ENCODE measurements at regions not wholly inside any gene's neighbourhood (a gene's known extent, or its start where the extent isn't known, plus 50 kb on each side); places are given as distances from the start of the nearest gene placed in this dataset.

DNA sequence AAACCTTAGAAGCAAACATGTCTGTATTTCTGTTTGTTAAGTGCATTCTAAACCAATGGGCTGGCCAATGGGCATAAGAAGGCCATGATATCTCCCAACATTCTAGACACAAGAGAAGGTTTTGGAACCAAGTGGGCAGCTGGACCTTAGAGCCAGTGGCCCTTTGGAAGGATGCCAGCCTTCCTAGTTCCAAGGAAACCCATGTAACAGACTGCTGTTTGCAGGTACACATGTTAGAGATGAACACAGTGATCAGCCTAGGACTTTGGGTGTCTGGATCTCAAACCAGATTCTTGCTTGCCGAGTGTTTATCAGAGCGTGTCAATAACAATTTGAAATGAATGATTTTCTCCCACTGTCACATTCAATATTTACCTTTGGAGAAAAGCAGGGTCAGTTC is 97.5 kb upstream of the COPS8 start:
- no peak for DNase-seq (ENCODE audit: low read depth, low spot score)
- H3K27me3 ChIP-seq (ENCODE audit: insufficient read depth, insufficient read length) = no peaks in the 10 kb centered on the region
- TF ChIP-seq YY1 (IDR thresholded peaks at IDR 0.05; ENCODE audit: insufficient read depth, insufficient read length) (no peak), SUZ12 (IDR thresholded peaks at IDR 0.05; ENCODE audit: extremely low read depth, insufficient read depth, insufficient read length) (no peak)
- no peaks in the 10 kb centered on the region for H3K36me3 ChIP-seq (ENCODE audit: insufficient read depth, insufficient read length, low read length)
- no peak overlapping the region for H3K4me3 ChIP-seq (ENCODE audit: insufficient read length, low read depth)
- no peak overlapping the region for H3K9ac ChIP-seq (ENCODE audit: insufficient read length, low read depth)
- H3K4me1 ChIP-seq (ENCODE audit: insufficient read depth, insufficient read length) = no peaks in the 10 kb centered on the region
- H3K9me3 ChIP-seq (ENCODE audit: insufficient read depth, low read length) = peaks cover 10% of the 10 kb centered on the region; the same call in 1 of the 2 replicates

DNA sequence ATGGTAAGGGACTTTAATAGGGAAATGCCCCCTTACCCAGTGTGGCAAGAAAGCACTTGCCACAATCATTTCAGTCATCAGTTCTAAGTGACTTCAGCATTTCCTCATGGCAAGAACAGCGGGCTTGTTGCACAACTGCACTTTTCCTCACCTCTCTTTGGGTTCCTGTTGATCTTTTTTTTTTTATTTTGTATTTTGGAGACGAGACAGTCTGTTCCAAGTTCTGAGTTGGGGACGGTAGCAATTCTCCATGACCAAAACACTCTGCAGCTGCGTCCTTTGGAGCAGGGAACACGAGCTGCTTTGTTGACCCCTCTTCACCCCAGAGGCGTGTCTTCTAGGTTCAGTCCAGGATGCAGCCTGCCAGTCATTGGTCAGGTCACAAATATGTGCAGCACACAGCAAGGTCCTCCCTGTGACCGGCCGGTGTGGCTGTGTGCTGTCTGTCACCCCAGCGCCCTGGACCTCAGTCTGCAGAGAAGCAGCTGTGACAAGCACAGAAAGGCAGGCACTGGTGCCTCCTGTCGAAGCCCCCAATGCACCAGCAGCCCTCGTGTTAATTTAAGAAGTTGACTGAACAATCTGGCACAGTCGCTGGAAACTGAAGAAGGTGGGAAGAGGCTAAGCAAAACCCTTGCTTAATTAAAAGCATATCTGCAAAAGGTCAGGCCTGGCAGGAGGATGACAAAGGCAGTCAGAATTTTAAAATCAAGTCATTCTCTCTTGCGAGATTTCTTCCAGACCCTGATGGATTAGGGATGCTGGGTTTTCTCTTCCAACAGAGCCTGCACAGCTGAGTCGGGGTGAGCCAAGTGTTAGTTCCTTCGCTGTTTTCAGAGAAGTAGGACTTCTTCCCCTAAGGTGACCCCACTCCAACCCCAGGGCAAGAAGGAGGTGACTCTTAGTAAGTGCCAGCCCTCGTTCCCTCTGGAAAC is 96.7 kb upstream of the COPS8 start:
- H3K4me3 ChIP-seq (ENCODE audit: insufficient read length, low read depth) = no peak overlapping the region
- no peak for DNase-seq (ENCODE audit: low read depth, low spot score)
- H3K27me3 ChIP-seq (ENCODE audit: insufficient read depth, insufficient read length) = no peaks in the 10 kb centered on the region
- H3K36me3 ChIP-seq (ENCODE audit: insufficient read depth, insufficient read length, low read length) = no peaks in the 10 kb centered on the region
- H3K9me3 ChIP-seq (ENCODE audit: insufficient read depth, low read length) = peaks cover 3% of the 10 kb centered on the region; the same call in 1 of the 2 replicates
- TF ChIP-seq ZNF274 (IDR thresholded peaks at IDR 0.05; ENCODE audit: low read depth, low read length) = no peak
- TF ChIP-seq SUZ12 (IDR thresholded peaks at IDR 0.05; ENCODE audit: extremely low read depth, insufficient read depth, insufficient read length) = no peak
- H3K4me1 ChIP-seq (ENCODE audit: insufficient read depth, insufficient read length) = no peaks in the 10 kb centered on the region
- no peak overlapping the region for H3K9ac ChIP-seq (ENCODE audit: insufficient read length, low read depth)

DNA sequence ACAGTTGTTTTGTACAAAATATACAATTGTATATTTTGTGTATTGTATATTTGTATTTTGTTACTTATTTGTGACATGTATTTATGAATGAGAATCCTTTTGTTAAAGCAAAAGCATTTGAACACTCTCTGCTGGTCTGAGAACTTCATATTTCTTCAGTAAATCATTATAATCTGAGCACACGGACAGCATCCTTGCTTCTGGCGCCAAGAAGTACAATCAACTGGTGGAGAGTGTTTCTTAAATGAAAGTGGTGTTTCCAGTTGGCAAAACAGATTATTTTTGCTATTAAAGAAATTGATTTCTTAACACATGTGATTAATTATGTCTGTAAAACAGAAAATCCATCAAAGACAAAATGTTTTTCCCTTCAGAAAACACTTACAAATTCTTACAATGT is 95.1 kb upstream of the COPS8 start:
- Histone ChIP-seq H3K36me3 (ENCODE audit: insufficient read depth, insufficient read length, low read length) (no peaks in the 10 kb centered on the region), H3K4me1 (ENCODE audit: insufficient read depth, insufficient read length) (peaks cover 2% of the 10 kb centered on the region), H3K4me3 (ENCODE audit: insufficient read length, low read depth) (no peak overlapping the region), H3K27me3 (ENCODE audit: insufficient read depth, insufficient read length) (no peaks in the 10 kb centered on the region), H3K9ac (ENCODE audit: insufficient read length, low read depth) (no peak overlapping the region), H3K9me3 (ENCODE audit: insufficient read depth, low read length) (no peaks in the 10 kb centered on the region)
- TF ChIP-seq YY1 (IDR thresholded peaks at IDR 0.05; ENCODE audit: insufficient read depth, insufficient read length) (no peak), SUZ12 (IDR thresholded peaks at IDR 0.05; ENCODE audit: extremely low read depth, insufficient read depth, insufficient read length) (no peak), ZNF274 (IDR thresholded peaks at IDR 0.05; ENCODE audit: low read depth, low read length) (no peak)
- no peak for DNase-seq (ENCODE audit: low read depth, low spot score)

DNA sequence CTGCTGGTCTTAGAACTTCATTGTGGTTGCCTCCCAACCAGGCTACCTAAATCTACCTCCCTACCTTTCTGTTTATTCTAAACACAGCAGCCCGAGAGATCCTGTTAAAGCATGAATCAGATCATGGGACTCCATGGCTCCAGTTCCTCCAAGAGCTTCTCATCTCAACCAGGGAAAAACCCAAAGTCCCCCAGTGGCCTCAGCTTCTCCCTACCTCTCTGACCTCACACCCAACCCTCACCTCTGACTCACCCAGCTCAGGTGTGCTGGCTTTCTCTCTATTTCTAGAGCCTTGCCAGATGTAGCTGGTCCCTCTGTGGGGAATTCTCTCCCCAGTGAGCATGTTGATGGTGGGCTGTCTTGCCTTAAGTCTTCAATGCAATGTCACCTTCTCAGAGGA is 93.8 kb upstream of the COPS8 start:
- H3K9me3 ChIP-seq (ENCODE audit: insufficient read depth, low read length) = no peaks in the 10 kb centered on the region
- no peak for TF ChIP-seq ZNF274 (IDR thresholded peaks at IDR 0.05; ENCODE audit: low read depth, low read length)
- TF ChIP-seq SUZ12 (IDR thresholded peaks at IDR 0.05; ENCODE audit: extremely low read depth, insufficient read depth, insufficient read length) = no peak
- TF ChIP-seq YY1 (IDR thresholded peaks at IDR 0.05; ENCODE audit: insufficient read depth, insufficient read length) = no peak
- peaks cover 2% of the 10 kb centered on the region for H3K4me1 ChIP-seq (ENCODE audit: insufficient read depth, insufficient read length)
- H3K9ac ChIP-seq (ENCODE audit: insufficient read length, low read depth) = no peak overlapping the region
- H3K27me3 ChIP-seq (ENCODE audit: insufficient read depth, insufficient read length) = no peaks in the 10 kb centered on the region
- no peak for DNase-seq (ENCODE audit: low read depth, low spot score)
- no peak overlapping the region for H3K4me3 ChIP-seq (ENCODE audit: insufficient read length, low read depth)
- no peaks in the 10 kb centered on the region for H3K36me3 ChIP-seq (ENCODE audit: insufficient read depth, insufficient read length, low read length)

DNA sequence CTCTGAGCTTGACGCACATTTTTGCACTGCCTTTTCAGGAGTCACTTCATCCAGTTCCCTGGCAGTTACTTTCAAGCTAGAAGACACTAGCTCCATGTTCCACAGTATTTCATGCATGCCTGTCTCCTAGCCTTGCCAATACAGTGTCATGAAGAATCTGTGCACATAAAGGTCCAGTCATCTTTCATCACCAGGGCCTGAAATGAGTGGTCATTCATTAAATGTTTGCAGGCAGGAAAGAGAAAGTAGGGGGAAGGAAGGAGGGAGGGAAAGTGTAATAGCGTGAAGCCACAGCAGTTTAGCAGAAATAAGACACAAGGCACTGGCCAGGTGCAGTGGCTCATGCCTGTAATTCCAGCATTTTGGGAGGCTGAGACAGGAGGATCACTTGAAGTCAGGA is 92.4 kb upstream of the COPS8 start:
- Histone ChIP-seq H3K27me3 (ENCODE audit: insufficient read depth, insufficient read length) (no peaks in the 10 kb centered on the region), H3K4me1 (ENCODE audit: insufficient read depth, insufficient read length) (peaks cover 2% of the 10 kb centered on the region), H3K9me3 (ENCODE audit: insufficient read depth, low read length) (no peaks in the 10 kb centered on the region), H3K9ac (ENCODE audit: insufficient read length, low read depth) (no peak overlapping the region), H3K4me3 (ENCODE audit: insufficient read length, low read depth) (no peak overlapping the region), H3K36me3 (ENCODE audit: insufficient read depth, insufficient read length, low read length) (no peaks in the 10 kb centered on the region)
- DNase-seq (ENCODE audit: low read depth, low spot score) = no peak
- TF ChIP-seq ZNF274 (IDR thresholded peaks at IDR 0.05; ENCODE audit: low read depth, low read length) = no peak
- no peak for TF ChIP-seq YY1 (IDR thresholded peaks at IDR 0.05; ENCODE audit: insufficient read depth, insufficient read length)
- no peak for TF ChIP-seq SUZ12 (IDR thresholded peaks at IDR 0.05; ENCODE audit: extremely low read depth, insufficient read depth, insufficient read length)

DNA sequence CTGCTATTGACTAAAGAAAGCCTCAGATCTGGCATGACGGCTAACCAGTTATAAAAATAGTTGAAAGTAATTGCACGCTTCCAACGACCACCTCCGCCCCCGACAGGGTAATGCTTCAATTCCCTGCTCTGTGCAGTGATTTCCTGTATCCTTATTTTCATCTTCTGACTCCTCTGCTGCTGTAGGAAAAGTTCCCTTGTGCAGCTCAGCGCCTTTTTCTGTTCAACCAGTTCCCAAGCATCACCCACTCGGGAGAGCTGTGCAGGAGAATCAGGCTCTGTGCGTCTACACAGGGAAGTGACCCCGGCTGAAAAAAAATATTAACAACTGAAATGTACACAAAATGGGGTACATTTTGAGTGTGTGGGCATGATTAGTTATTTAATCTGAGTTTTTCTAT is 91.3 kb upstream of the COPS8 start:
- Histone ChIP-seq H3K9me3 (ENCODE audit: insufficient read depth, low read length) (peaks cover 6% of the 10 kb centered on the region; the same call in 1 of the 2 replicates), H3K4me1 (ENCODE audit: insufficient read depth, insufficient read length) (peaks cover 2% of the 10 kb centered on the region), H3K36me3 (ENCODE audit: insufficient read depth, insufficient read length, low read length) (no peaks in the 10 kb centered on the region), H3K27me3 (ENCODE audit: insufficient read depth, insufficient read length) (no peaks in the 10 kb centered on the region), H3K9ac (ENCODE audit: insufficient read length, low read depth) (no peak overlapping the region), H3K4me3 (ENCODE audit: insufficient read length, low read depth) (no peak overlapping the region)
- TF ChIP-seq YY1 (IDR thresholded peaks at IDR 0.05; ENCODE audit: insufficient read depth, insufficient read length) = no peak
- no peak for TF ChIP-seq SUZ12 (IDR thresholded peaks at IDR 0.05; ENCODE audit: extremely low read depth, insufficient read depth, insufficient read length)
- no peak for TF ChIP-seq ZNF274 (IDR thresholded peaks at IDR 0.05; ENCODE audit: low read depth, low read length)
- no peak for DNase-seq (ENCODE audit: low read depth, low spot score)

DNA sequence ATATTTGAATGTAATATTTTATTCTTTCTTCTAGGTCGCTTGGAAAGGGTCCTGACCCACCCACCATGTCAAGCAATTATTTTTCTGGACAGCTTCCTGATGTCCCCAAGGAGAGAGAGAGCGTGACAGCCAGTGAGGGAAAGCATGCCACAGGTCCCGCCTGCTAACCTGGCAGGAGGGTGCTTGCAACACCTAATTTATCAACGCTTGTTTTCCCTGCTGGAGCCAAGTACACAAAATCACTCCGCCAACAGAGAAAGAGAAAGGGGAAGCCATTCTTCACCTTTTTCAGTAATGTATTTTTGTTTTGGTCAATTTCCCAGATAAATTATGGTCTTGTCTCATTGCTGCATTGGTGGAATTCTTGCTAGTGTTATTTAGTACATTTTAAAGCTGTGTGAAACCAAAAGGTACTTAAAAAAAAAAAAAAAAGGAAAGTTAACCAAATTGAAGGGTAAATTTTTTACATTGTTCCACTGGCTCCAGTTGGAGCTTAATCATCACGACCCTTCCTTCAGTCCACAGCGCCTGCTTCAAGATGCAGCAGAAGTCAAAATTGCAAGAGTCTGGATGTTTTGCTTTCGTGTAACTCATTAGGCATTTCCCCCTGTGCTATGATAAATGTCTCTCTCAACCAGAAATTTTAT is 88.5 kb upstream of the COPS8 start:
- no peak for TF ChIP-seq ZNF274 (IDR thresholded peaks at IDR 0.05; ENCODE audit: low read depth, low read length)
- TF ChIP-seq YY1 (IDR thresholded peaks at IDR 0.05; ENCODE audit: insufficient read depth, insufficient read length) = no peak
- TF ChIP-seq SUZ12 (IDR thresholded peaks at IDR 0.05; ENCODE audit: extremely low read depth, insufficient read depth, insufficient read length) = no peak
- no peak for DNase-seq (ENCODE audit: low read depth, low spot score)
- H3K4me1 ChIP-seq (ENCODE audit: insufficient read depth, insufficient read length) = peaks cover 2% of the 10 kb centered on the region

More for the DNA sequence above, 88.5 kb upstream of the COPS8 start:
- H3K36me3 ChIP-seq (ENCODE audit: insufficient read depth, insufficient read length, low read length) = no peaks in the 10 kb centered on the region
- no peaks in the 10 kb centered on the region for H3K27me3 ChIP-seq (ENCODE audit: insufficient read depth, insufficient read length)
- peaks cover 23% of the 10 kb centered on the region for H3K9me3 ChIP-seq (ENCODE audit: insufficient read depth, low read length)
- no peak overlapping the region for H3K9ac ChIP-seq (ENCODE audit: insufficient read length, low read depth)
- no peak overlapping the region for H3K4me3 ChIP-seq (ENCODE audit: insufficient read length, low read depth)

Measured in NT2/D1 (cell line).